DND-41 (cell line): ENCODE measurements at regions not wholly inside any gene's neighbourhood (a gene's known extent, or its start where the extent isn't known, plus 50 kb on each side); places are given as distances from the start of the nearest gene placed in this dataset.

Experiments used
- CTCF ChIP-seq: IDR thresholded peaks from 2 replicates; pipeline ENCODE4 v1.5.1; 2012; ENCODE audit warnings: borderline replicate concordance, low read length, moderate library complexity, mild to moderate bottlenecking; ENCODE audit not compliant: poor library complexity, severe bottlenecking; ENCODE audit errors: extremely low read depth
- EZH2 ChIP-seq: IDR thresholded peaks from 3 replicates; pipeline ENCODE4 v1.6.1; 2012; ENCODE audit warnings: borderline replicate concordance, low read depth, mild to moderate bottlenecking, moderate library complexity, low read length, inconsistent platforms; ENCODE audit not compliant: severe bottlenecking

GRCh38 chr12:69085852-69086251 lies 152.9 kb upstream of the CPM start:
- TF ChIP-seq CTCF (no peak), EZH2 (no peak)
